ENCODE measurements at regions not wholly inside any gene's neighbourhood (a gene's known extent, or its start where the extent isn't known, plus 50 kb on each side); places are given as distances from the start of the nearest gene placed in this dataset.

- intact Hi-C loops (cut with micrococcal nuclease) = no loop called here
- H3K79me2 ChIP-seq (ENCODE audit: control insufficient read depth, insufficient read depth, low read length) = no peaks in the 10 kb centered on the region
- no peak for TF ChIP-seq YY1 (IDR thresholded peaks at IDR 0.05; ENCODE audit: borderline replicate concordance in 1 of 3, control insufficient read depth in 1 of 3, extremely low read depth in 1 of 3, insufficient read depth in 3 of 3, insufficient read length in 1 of 3, insufficient replicate concordance in 2 of 3, low read depth in 1 of 3, low read length in 2 of 3)
- no peak for TF ChIP-seq ELK1 (CRISPR knock-in tag; IDR thresholded peaks at IDR 0.05)
- TF ChIP-seq MAFF (IDR thresholded peaks at IDR 0.05; ENCODE audit: low read length) = no peak
- TF ChIP-seq ELK3 (CRISPR knock-in tag; IDR thresholded peaks at IDR 0.05) = no peak
- TF ChIP-seq MYC (IDR thresholded peaks at IDR 0.05; ENCODE audit: low read depth, low read length) = no peak
- no peak for TF ChIP-seq MYC (CRISPR knock-in tag; IDR thresholded peaks at IDR 0.05; ENCODE audit: borderline replicate concordance, low read depth)
- TF ChIP-seq ZNF830 (CRISPR knock-in tag; IDR thresholded peaks at IDR 0.05) = no peak
- CTCF ChIA-PET (ENCODE audit: low intra/inter-chr PET ratio) = no interaction called here
- BruUV-seq (replicated peaks) = no TSS peak
- H3K9me3 ChIP-seq (replicated peaks; ENCODE audit: control insufficient read depth, insufficient read depth, low read depth, low read length) = no peaks in the 10 kb centered on the region
- no peak overlapping the region for H3K9ac ChIP-seq (ENCODE audit: insufficient read depth in 1 of 2, low read depth in 2 of 2, low read length in 2 of 2)
- no peak overlapping the region for H3K4me3 ChIP-seq
- DNase-seq (ENCODE audit: extremely low read depth in 1 of 4, low spot score in 3 of 4) = no peak
- WGBS (ENCODE audit: insufficient coverage, low coverage, missing lambda C conversion rate) = 17% methylated on average over 1 of the region's 1 CpG
- H3K27me3 ChIP-seq (ENCODE audit: control insufficient read depth in 2 of 2, insufficient read depth in 2 of 2, low read length in 2 of 2) = no peaks in the 10 kb centered on the region
- POLR2A ChIA-PET = no interaction called here
- no peaks in the 10 kb centered on the region for H4K20me1 ChIP-seq (replicated peaks; ENCODE audit: control insufficient read depth, insufficient read depth, low read length)
- no peaks in the 10 kb centered on the region for H3K9me1 ChIP-seq (ENCODE audit: control insufficient read depth, insufficient read depth, low read length)
- no peaks in the 10 kb centered on the region for H3K4me1 ChIP-seq (replicated peaks in 1 of 2; ENCODE audit: control insufficient read depth in 2 of 2, insufficient read depth in 2 of 2, low read length in 2 of 2)
- no peaks in the 10 kb centered on the region for H3K36me3 ChIP-seq (ENCODE audit: control insufficient read depth, insufficient read depth, low read length)
- ATAC-seq = no peak
- no peak overlapping the region for H3K4me2 ChIP-seq (ENCODE audit: insufficient read depth, low read length)
- FAIRE-seq = no peak
- in situ Hi-C loops (cut with MboI) = no loop called here
- no peak overlapping the region for H2AFZ ChIP-seq (ENCODE audit: low read depth, low read length)
- H3K27ac ChIP-seq (ENCODE audit: extremely low read depth, low read depth, low read length) = no peak overlapping the region
These were observed 310.8 kb upstream of the KLF12 start for GRCh38 chr13:74444864-74445479.

All from K562 (cell line).